ENCODE measurements at regions not wholly inside any gene's neighbourhood (a gene's known extent, or its start where the extent isn't known, plus 50 kb on each side); places are given as distances from the start of the nearest gene placed in this dataset.
"Not testable (repeated sequence)": the region's sequence is repeated elsewhere in the genome, so short reads cannot be mapped to it uniquely, and the experiment has no call there.

DNA sequence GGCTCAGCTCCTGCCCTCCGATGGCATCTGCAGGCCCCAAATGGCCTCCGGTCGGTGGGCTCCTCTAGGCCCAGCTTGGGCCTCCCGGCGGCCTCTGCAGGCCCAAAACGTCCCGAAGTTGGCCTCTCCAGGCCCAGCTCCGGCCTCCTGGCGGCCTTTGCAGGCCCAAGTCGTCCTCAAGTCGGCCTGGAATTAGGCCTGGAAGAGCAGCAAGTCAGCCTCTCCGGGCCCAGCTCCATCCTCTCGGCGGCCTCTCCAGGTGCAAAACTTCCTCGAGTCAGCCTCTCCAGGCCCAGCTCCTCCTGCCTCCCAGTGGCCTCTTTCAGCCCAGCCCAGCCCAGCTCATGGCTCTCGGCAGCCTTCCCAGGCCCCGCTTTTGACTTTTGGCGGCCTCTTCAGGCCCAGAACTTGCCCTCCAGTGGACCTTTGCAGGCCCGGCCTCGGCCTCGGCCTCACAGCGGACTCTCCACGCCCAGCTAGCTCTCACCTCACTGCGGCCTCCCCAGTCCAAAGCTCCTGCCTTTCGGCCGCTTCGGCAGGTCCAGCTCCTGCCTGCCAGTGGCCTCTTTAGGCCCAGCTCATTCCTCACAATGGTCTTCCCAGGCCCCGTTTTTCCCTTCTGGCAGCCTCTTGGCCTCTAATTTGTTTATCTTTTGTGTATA lies 357.3 kb downstream of the ZNF37A start:
- not testable (repeated sequence) for TF ChIP-seq EZH2 (IDR thresholded peaks at IDR 0.05; ENCODE audit: low read depth, unreplicated experiment); POLR2AphosphoS5 (IDR thresholded peaks at IDR 0.05; ENCODE audit: low read depth); CREB1 (CRISPR knock-in tag; IDR thresholded peaks at IDR 0.05; ENCODE audit: low read depth); STAT1 (IDR thresholded peaks at IDR 0.05; ENCODE audit: unreplicated experiment); ZNF331 (CRISPR knock-in tag; IDR thresholded peaks at IDR 0.05; ENCODE audit: low read depth); EZH2phosphoT487 (IDR thresholded peaks at IDR 0.05; ENCODE audit: unreplicated experiment); JUNB (IDR thresholded peaks at IDR 0.05; ENCODE audit: unreplicated experiment); NANOG (IDR thresholded peaks at IDR 0.05; ENCODE audit: borderline replicate concordance); ZNF114 (CRISPR knock-in tag; IDR thresholded peaks at IDR 0.05)
- TF ChIP-seq, protein P1, sequence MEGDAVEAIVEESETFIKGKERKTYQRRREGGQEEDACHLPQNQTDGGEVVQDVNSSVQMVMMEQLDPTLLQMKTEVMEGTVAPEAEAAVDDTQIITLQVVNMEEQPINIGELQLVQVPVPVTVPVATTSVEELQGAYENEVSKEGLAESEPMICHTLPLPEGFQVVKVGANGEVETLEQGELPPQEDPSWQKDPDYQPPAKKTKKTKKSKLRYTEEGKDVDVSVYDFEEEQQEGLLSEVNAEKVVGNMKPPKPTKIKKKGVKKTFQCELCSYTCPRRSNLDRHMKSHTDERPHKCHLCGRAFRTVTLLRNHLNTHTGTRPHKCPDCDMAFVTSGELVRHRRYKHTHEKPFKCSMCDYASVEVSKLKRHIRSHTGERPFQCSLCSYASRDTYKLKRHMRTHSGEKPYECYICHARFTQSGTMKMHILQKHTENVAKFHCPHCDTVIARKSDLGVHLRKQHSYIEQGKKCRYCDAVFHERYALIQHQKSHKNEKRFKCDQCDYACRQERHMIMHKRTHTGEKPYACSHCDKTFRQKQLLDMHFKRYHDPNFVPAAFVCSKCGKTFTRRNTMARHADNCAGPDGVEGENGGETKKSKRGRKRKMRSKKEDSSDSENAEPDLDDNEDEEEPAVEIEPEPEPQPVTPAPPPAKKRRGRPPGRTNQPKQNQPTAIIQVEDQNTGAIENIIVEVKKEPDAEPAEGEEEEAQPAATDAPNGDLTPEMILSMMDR (conservative IDR thresholded peaks at IDR 0.05; ENCODE audit: low read depth in 2 of 2): not testable (repeated sequence)
- TF ChIP-seq, protein P2, sequence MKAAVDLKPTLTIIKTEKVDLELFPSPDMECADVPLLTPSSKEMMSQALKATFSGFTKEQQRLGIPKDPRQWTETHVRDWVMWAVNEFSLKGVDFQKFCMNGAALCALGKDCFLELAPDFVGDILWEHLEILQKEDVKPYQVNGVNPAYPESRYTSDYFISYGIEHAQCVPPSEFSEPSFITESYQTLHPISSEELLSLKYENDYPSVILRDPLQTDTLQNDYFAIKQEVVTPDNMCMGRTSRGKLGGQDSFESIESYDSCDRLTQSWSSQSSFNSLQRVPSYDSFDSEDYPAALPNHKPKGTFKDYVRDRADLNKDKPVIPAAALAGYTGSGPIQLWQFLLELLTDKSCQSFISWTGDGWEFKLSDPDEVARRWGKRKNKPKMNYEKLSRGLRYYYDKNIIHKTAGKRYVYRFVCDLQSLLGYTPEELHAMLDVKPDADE (IDR thresholded peaks at IDR 0.05): not testable (repeated sequence)
- TF ChIP-seq, protein P3, sequence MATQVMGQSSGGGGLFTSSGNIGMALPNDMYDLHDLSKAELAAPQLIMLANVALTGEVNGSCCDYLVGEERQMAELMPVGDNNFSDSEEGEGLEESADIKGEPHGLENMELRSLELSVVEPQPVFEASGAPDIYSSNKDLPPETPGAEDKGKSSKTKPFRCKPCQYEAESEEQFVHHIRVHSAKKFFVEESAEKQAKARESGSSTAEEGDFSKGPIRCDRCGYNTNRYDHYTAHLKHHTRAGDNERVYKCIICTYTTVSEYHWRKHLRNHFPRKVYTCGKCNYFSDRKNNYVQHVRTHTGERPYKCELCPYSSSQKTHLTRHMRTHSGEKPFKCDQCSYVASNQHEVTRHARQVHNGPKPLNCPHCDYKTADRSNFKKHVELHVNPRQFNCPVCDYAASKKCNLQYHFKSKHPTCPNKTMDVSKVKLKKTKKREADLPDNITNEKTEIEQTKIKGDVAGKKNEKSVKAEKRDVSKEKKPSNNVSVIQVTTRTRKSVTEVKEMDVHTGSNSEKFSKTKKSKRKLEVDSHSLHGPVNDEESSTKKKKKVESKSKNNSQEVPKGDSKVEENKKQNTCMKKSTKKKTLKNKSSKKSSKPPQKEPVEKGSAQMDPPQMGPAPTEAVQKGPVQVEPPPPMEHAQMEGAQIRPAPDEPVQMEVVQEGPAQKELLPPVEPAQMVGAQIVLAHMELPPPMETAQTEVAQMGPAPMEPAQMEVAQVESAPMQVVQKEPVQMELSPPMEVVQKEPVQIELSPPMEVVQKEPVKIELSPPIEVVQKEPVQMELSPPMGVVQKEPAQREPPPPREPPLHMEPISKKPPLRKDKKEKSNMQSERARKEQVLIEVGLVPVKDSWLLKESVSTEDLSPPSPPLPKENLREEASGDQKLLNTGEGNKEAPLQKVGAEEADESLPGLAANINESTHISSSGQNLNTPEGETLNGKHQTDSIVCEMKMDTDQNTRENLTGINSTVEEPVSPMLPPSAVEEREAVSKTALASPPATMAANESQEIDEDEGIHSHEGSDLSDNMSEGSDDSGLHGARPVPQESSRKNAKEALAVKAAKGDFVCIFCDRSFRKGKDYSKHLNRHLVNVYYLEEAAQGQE (IDR thresholded peaks at IDR 0.05; ENCODE audit: unreplicated experiment): not testable (repeated sequence)
